ENCODE measurements at regions not wholly inside any gene's neighbourhood (a gene's known extent, or its start where the extent isn't known, plus 50 kb on each side); places are given as distances from the start of the nearest gene placed in this dataset.

- WGBS (ENCODE audit: insufficient coverage), result 44% methylated on average over 4 of the region's 7 CpGs
- Histone ChIP-seq H3K27ac (ENCODE audit: low read depth, low read length) (no peak overlapping the region), H3K27me3 (ENCODE audit: control insufficient read depth, insufficient read depth, low read length) (no peaks in the 10 kb centered on the region), H3K4me3 (ENCODE audit: low read depth, low read length) (no peak overlapping the region), H3K9me3 (ENCODE audit: control insufficient read depth, insufficient read depth, low read length) (no peaks in the 10 kb centered on the region), H3K4me1 (ENCODE audit: control insufficient read depth, insufficient read depth, low read length) (no peaks in the 10 kb centered on the region), H3K36me3 (ENCODE audit: control insufficient read depth, insufficient read depth, low read length) (no peaks in the 10 kb centered on the region)
- DNase-seq (ENCODE audit: low read depth in 4 of 6, low spot score in 6 of 6), result no peak
Observed at GRCh38 chr2:12338946-12339697, 377.6 kb upstream of the TRIB2 start.

GRCh38 chr2:12340164-12340563 is 376.6 kb upstream of the TRIB2 start:
- Histone ChIP-seq H3K27me3 (ENCODE audit: control insufficient read depth, insufficient read depth, low read length) (no peaks in the 10 kb centered on the region), H3K27ac (ENCODE audit: low read depth, low read length) (no peak overlapping the region), H3K4me3 (ENCODE audit: low read depth, low read length) (no peak overlapping the region), H3K4me1 (ENCODE audit: control insufficient read depth, insufficient read depth, low read length) (no peaks in the 10 kb centered on the region), H3K36me3 (ENCODE audit: control insufficient read depth, insufficient read depth, low read length) (no peaks in the 10 kb centered on the region), H3K9me3 (ENCODE audit: control insufficient read depth, insufficient read depth, low read length) (no peaks in the 10 kb centered on the region)
- WGBS (ENCODE audit: insufficient coverage), result 92% methylated on average over 2 of the region's 4 CpGs
- no peak for DNase-seq (ENCODE audit: low read depth in 4 of 6, low spot score in 6 of 6)

DNA sequence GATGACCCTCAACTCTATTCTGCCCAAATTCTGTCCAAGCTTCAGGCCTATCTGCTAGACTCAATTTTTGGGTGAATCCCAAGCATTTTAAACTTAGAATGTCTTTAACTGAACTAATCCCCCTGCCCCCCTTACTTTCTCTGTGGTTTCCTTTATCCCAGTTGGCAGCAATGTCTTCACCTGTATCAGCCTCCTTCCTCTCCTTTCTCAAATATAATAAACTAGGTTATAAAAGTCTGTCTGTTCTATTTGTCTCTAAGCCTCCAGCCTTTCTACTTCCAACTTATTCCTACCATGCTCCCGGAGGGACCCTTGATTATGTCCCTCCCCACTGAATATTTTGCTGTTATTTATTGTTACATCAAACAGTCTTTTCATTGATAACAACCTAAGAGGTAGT is 375.5 kb upstream of the TRIB2 start:
- DNase-seq (ENCODE audit: low read depth in 4 of 6, low spot score in 6 of 6), result no peak
- Histone ChIP-seq H3K4me1 (ENCODE audit: control insufficient read depth, insufficient read depth, low read length) (no peaks in the 10 kb centered on the region), H3K4me3 (ENCODE audit: low read depth, low read length) (no peak overlapping the region), H3K27me3 (ENCODE audit: control insufficient read depth, insufficient read depth, low read length) (no peaks in the 10 kb centered on the region), H3K27ac (ENCODE audit: low read depth, low read length) (no peak overlapping the region), H3K9me3 (ENCODE audit: control insufficient read depth, insufficient read depth, low read length) (no peaks in the 10 kb centered on the region), H3K36me3 (ENCODE audit: control insufficient read depth, insufficient read depth, low read length) (no peaks in the 10 kb centered on the region)
- WGBS (ENCODE audit: insufficient coverage), result no CpG with 5 or more reads among the region's 1 CpG

- DNase-seq (ENCODE audit: low read depth in 4 of 6, low spot score in 6 of 6), result no peak
- Histone ChIP-seq H3K27ac (ENCODE audit: low read depth, low read length) (no peak overlapping the region), H3K36me3 (ENCODE audit: control insufficient read depth, insufficient read depth, low read length) (no peaks in the 10 kb centered on the region), H3K4me3 (ENCODE audit: low read depth, low read length) (no peak overlapping the region), H3K9me3 (ENCODE audit: control insufficient read depth, insufficient read depth, low read length) (no peaks in the 10 kb centered on the region), H3K4me1 (ENCODE audit: control insufficient read depth, insufficient read depth, low read length) (no peaks in the 10 kb centered on the region), H3K27me3 (ENCODE audit: control insufficient read depth, insufficient read depth, low read length) (no peaks in the 10 kb centered on the region)
- 100% methylated on average over 1 of the region's 3 CpGs for WGBS (ENCODE audit: insufficient coverage)
Observed at GRCh38 chr2:12341920-12342319, 374.8 kb upstream of the TRIB2 start.

GRCh38 chr2:12343141-12343540 is 373.6 kb upstream of the TRIB2 start:
- no peaks in the 10 kb centered on the region for H3K9me3 ChIP-seq (ENCODE audit: control insufficient read depth, insufficient read depth, low read length)
- no peak overlapping the region for H3K4me3 ChIP-seq (ENCODE audit: low read depth, low read length)
- H3K27ac ChIP-seq (ENCODE audit: low read depth, low read length), result no peak overlapping the region
- no peak for DNase-seq (ENCODE audit: low read depth in 4 of 6, low spot score in 6 of 6)
- H3K36me3 ChIP-seq (ENCODE audit: control insufficient read depth, insufficient read depth, low read length), result no peaks in the 10 kb centered on the region
- no peaks in the 10 kb centered on the region for H3K4me1 ChIP-seq (ENCODE audit: control insufficient read depth, insufficient read depth, low read length)
- WGBS (ENCODE audit: insufficient coverage), result 94% methylated on average over 2 of the region's 5 CpGs
- H3K27me3 ChIP-seq (ENCODE audit: control insufficient read depth, insufficient read depth, low read length), result no peaks in the 10 kb centered on the region

GRCh38 chr2:12347066-12347493 is 369.7 kb upstream of the TRIB2 start:
- no peaks in the 10 kb centered on the region for H3K4me1 ChIP-seq (ENCODE audit: control insufficient read depth, insufficient read depth, low read length)
- no peak overlapping the region for H3K4me3 ChIP-seq (ENCODE audit: low read depth, low read length)
- DNase-seq (ENCODE audit: low read depth in 4 of 6, low spot score in 6 of 6), result no peak
- 66% methylated on average over 2 of the region's 4 CpGs for WGBS (ENCODE audit: insufficient coverage)
- H3K36me3 ChIP-seq (ENCODE audit: control insufficient read depth, insufficient read depth, low read length), result no peaks in the 10 kb centered on the region
- H3K27me3 ChIP-seq (ENCODE audit: control insufficient read depth, insufficient read depth, low read length), result no peaks in the 10 kb centered on the region
- H3K27ac ChIP-seq (ENCODE audit: low read depth, low read length), result no peak overlapping the region
- H3K9me3 ChIP-seq (ENCODE audit: control insufficient read depth, insufficient read depth, low read length), result no peaks in the 10 kb centered on the region

DNA sequence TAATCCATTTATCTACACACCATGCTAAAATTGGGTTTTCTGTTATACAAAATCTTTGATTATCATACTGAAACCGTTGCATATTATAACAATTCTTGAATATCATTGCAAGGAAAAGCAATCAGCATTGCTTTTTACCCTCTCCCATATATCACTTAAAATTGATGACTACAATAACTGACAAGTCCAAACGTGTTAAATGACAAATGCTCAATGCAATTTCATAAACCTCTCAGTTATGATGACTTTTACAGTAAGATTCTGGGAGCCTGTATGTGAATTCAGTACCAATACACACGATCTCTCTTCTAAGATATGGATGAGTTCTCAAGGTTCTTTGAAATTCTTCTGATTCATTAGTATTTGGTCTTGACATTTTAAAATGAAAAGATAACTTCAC is 368.5 kb upstream of the TRIB2 start:
- Histone ChIP-seq H3K27me3 (ENCODE audit: control insufficient read depth, insufficient read depth, low read length) (no peaks in the 10 kb centered on the region), H3K4me1 (ENCODE audit: control insufficient read depth, insufficient read depth, low read length) (no peaks in the 10 kb centered on the region), H3K4me3 (ENCODE audit: low read depth, low read length) (no peak overlapping the region), H3K27ac (ENCODE audit: low read depth, low read length) (no peak overlapping the region), H3K36me3 (ENCODE audit: control insufficient read depth, insufficient read depth, low read length) (no peaks in the 10 kb centered on the region), H3K9me3 (ENCODE audit: control insufficient read depth, insufficient read depth, low read length) (no peaks in the 10 kb centered on the region)
- WGBS (ENCODE audit: insufficient coverage), result no CpG with 5 or more reads among the region's 3 CpGs
- DNase-seq (ENCODE audit: low read depth in 4 of 6, low spot score in 6 of 6), result no peak

- Histone ChIP-seq H3K27me3 (ENCODE audit: control insufficient read depth, insufficient read depth, low read length) (no peaks in the 10 kb centered on the region), H3K4me1 (ENCODE audit: control insufficient read depth, insufficient read depth, low read length) (no peaks in the 10 kb centered on the region), H3K27ac (ENCODE audit: low read depth, low read length) (no peak overlapping the region), H3K36me3 (ENCODE audit: control insufficient read depth, insufficient read depth, low read length) (no peaks in the 10 kb centered on the region), H3K4me3 (ENCODE audit: low read depth, low read length) (no peak overlapping the region), H3K9me3 (ENCODE audit: control insufficient read depth, insufficient read depth, low read length) (no peaks in the 10 kb centered on the region)
- no peak for DNase-seq (ENCODE audit: low read depth in 4 of 6, low spot score in 6 of 6)
- 80% methylated on average over 3 of the region's 4 CpGs for WGBS (ENCODE audit: insufficient coverage)
Observed at GRCh38 chr2:12350821-12351220, 365.9 kb upstream of the TRIB2 start.

- no peaks in the 10 kb centered on the region for H3K9me3 ChIP-seq (ENCODE audit: control insufficient read depth, insufficient read depth, low read length)
- no peaks in the 10 kb centered on the region for H3K4me1 ChIP-seq (ENCODE audit: control insufficient read depth, insufficient read depth, low read length)
- H3K36me3 ChIP-seq (ENCODE audit: control insufficient read depth, insufficient read depth, low read length), result no peaks in the 10 kb centered on the region
- WGBS (ENCODE audit: insufficient coverage), result no CpG with 5 or more reads among the region's 1 CpG
- no peak overlapping the region for H3K4me3 ChIP-seq (ENCODE audit: low read depth, low read length)
- H3K27me3 ChIP-seq (ENCODE audit: control insufficient read depth, insufficient read depth, low read length), result no peaks in the 10 kb centered on the region
- DNase-seq (ENCODE audit: low read depth in 4 of 6, low spot score in 6 of 6), result peak in 3 of 6 donors; percentile 14 to 76 (median 18)
- no peak overlapping the region for H3K27ac ChIP-seq (ENCODE audit: low read depth, low read length)
Observed at GRCh38 chr2:12352889-12353288, 363.8 kb upstream of the TRIB2 start.

GRCh38 chr2:12361506-12361905 is 355.2 kb upstream of the TRIB2 start:
- Histone ChIP-seq H3K4me1 (ENCODE audit: control insufficient read depth, insufficient read depth, low read length) (no peaks in the 10 kb centered on the region), H3K4me3 (ENCODE audit: low read depth, low read length) (no peak overlapping the region), H3K9me3 (ENCODE audit: control insufficient read depth, insufficient read depth, low read length) (peaks cover 2% of the 10 kb centered on the region), H3K36me3 (ENCODE audit: control insufficient read depth, insufficient read depth, low read length) (no peaks in the 10 kb centered on the region), H3K27ac (ENCODE audit: low read depth, low read length) (no peak overlapping the region), H3K27me3 (ENCODE audit: control insufficient read depth, insufficient read depth, low read length) (no peaks in the 10 kb centered on the region)
- WGBS (ENCODE audit: insufficient coverage), result no CpG with 5 or more reads among the region's 4 CpGs
- no peak for DNase-seq (ENCODE audit: low read depth in 4 of 6, low spot score in 6 of 6)
